Upper lobe of left lung (tissue), 4 donors: ENCODE measurements at regions not wholly inside any gene's neighbourhood (a gene's known extent, or its start where the extent isn't known, plus 50 kb on each side); places are given as distances from the start of the nearest gene placed in this dataset.

Source experiments
- EP300 ChIP-seq, 4 donors: sonication (generic); formaldehyde crosslinking; IDR thresholded peaks; one replicate each; pipeline ENCODE4 v1.5.1; 2017; ENCODE audit warnings: antibody characterized with exemption in 4 of 4, control low read depth in 2 of 4
- POLR2A ChIP-seq, 4 donors: fragments of 450-650 bp; IDR thresholded peaks; one replicate each; pipeline ENCODE4 v1.5.1; 2016 to 2017; ENCODE audit warnings: antibody characterized with exemption in 4 of 4, mild to moderate bottlenecking in 2 of 4
- POLR2AphosphoS5 ChIP-seq, 2 donors: sonication (generic); formaldehyde crosslinking; IDR thresholded peaks; one replicate each; pipeline ENCODE4 v1.5.1; 2017; ENCODE audit warnings: antibody characterized with exemption in 2 of 2
- TF ChIP-seq, protein P1 (sequence below), 6 experiments: fragments of 450-650 bp in 4 of 6; fragments of 200-600 bp in 2 of 6; sonication (generic) in 2 of 6; IDR thresholded peaks; one replicate each; pipeline ENCODE4 v1.5.1; 2016 to 2019; ENCODE audit warnings: antibody characterized with exemption in 6 of 6

DNA sequence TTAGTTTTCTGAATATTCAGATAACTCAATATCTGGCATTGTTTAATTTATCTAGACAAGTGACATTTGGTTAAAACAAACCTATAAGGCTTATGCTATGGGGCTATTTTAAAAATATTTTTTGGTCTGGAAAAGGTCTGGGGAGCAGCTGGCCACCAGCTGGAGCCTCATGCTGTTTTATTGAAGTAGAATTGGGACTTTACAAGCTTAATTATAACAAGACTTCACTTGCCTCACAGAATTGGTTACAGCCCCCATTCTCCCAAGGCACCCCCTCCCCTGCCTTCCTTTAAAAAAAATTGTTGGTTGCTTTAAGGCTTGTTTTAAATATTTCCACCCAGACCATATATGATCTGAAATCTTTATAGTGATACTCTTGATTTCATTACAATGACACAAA is 453.9 kb downstream of the ADAMTS20 start:
- no peak for TF ChIP-seq POLR2A (IDR thresholded peaks at IDR 0.05)
- TF ChIP-seq, protein P1, sequence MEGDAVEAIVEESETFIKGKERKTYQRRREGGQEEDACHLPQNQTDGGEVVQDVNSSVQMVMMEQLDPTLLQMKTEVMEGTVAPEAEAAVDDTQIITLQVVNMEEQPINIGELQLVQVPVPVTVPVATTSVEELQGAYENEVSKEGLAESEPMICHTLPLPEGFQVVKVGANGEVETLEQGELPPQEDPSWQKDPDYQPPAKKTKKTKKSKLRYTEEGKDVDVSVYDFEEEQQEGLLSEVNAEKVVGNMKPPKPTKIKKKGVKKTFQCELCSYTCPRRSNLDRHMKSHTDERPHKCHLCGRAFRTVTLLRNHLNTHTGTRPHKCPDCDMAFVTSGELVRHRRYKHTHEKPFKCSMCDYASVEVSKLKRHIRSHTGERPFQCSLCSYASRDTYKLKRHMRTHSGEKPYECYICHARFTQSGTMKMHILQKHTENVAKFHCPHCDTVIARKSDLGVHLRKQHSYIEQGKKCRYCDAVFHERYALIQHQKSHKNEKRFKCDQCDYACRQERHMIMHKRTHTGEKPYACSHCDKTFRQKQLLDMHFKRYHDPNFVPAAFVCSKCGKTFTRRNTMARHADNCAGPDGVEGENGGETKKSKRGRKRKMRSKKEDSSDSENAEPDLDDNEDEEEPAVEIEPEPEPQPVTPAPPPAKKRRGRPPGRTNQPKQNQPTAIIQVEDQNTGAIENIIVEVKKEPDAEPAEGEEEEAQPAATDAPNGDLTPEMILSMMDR (IDR thresholded peaks at IDR 0.05), result no peak
- TF ChIP-seq EP300 (IDR thresholded peaks at IDR 0.05), result no peak
- TF ChIP-seq POLR2AphosphoS5 (IDR thresholded peaks at IDR 0.05), result no peak
